PC-9 (cell line): ENCODE measurements at regions not wholly inside any gene's neighbourhood (a gene's known extent, or its start where the extent isn't known, plus 50 kb on each side); places are given as distances from the start of the nearest gene placed in this dataset.

ENCODE experiments used
- EZH2 ChIP-seq: fragments of 200-600 bp; sonication (generic); IDR thresholded peaks from 2 replicates; pipeline ENCODE4 v1.8.0; 2017; ENCODE audit warnings: antibody characterized with exemption, low read depth
- TF ChIP-seq, protein P1 (sequence below): fragments of 200-600 bp; sonication (generic); conservative IDR thresholded peaks from 2 replicates; pipeline ENCODE4 v1.6.1; 2017; ENCODE audit warnings: mixed run types, antibody characterized with exemption, mild to moderate bottlenecking, moderate library complexity

DNA sequence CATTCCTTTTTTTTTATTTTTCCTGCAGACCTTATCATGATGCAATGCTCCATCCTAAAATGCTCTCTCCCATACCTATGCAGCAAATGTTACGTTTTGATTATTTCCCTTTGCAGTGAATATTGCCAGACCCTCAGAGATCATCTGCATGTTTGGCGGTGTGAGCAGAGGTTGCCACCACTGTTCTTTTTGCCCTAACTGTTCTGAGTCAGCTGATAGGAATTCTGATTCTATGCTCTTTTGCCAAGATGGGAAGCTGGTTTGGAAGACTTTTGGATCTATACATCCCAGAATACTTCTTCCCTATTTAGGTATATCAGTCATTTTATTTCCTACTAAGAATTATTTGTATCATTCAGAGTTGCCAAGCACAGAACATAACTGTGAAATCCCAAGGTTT, 130.5 kb downstream of the KLF6 start:
- TF ChIP-seq, protein P1, sequence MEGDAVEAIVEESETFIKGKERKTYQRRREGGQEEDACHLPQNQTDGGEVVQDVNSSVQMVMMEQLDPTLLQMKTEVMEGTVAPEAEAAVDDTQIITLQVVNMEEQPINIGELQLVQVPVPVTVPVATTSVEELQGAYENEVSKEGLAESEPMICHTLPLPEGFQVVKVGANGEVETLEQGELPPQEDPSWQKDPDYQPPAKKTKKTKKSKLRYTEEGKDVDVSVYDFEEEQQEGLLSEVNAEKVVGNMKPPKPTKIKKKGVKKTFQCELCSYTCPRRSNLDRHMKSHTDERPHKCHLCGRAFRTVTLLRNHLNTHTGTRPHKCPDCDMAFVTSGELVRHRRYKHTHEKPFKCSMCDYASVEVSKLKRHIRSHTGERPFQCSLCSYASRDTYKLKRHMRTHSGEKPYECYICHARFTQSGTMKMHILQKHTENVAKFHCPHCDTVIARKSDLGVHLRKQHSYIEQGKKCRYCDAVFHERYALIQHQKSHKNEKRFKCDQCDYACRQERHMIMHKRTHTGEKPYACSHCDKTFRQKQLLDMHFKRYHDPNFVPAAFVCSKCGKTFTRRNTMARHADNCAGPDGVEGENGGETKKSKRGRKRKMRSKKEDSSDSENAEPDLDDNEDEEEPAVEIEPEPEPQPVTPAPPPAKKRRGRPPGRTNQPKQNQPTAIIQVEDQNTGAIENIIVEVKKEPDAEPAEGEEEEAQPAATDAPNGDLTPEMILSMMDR = no peak
- TF ChIP-seq EZH2 = no peak
